HG02870 (cell line): ENCODE measurements at regions not wholly inside any gene's neighbourhood (a gene's known extent, or its start where the extent isn't known, plus 50 kb on each side); places are given as distances from the start of the nearest gene placed in this dataset.

Source experiments
- ATAC-seq: cut with Tn5 transposase; IDR thresholded peaks from one replicate; pipeline ENCODE4 v1.9.1; 2021; ENCODE audit warnings: mild to moderate bottlenecking, moderate library complexity; ENCODE audit not compliant: unreplicated experiment

DNA sequence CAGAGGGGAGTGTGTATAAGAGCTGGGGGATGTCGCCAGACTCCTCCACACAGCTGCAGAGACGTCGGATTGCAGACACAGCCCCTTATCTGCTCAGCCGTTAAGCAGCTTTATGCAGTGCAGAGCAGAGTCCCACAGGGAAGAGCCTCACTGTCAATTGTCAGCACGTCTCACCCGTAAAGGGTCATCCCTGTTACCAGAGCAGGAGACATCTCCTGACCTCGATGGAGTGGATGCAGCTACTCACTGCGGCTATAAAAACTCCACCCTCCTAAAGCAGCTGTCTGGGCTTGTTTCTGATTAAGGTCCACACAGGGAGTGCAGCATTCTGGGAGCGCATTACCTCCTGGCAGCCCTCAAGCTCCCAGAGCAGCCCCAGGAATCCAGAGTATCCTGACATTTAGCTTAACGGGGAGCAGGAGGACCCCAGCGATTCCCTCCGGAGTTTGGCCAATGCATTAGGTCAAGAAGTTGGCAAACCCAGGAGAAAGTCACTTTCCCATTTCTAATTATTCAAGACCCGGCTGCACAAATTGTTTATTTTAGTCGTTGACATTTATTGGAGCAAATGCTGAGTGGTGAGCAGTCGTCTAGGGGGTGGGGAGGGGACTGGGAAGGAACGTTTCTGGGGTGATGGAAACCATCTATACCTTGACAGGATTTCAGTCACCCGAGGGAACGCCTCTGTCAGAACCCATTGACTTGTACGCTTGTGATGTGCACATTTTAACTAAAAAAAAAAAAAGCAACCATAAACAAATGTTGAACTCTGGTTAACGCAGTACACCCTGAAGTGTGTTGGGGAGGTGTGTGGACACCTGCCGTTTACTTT lies 100.0 kb upstream of the ZNF469 start:
- ATAC-seq: no peak

- ATAC-seq: no peak
Measured at GRCh38 chr16:88283596-88283995, 99.2 kb upstream of the ZNF469 start.

DNA sequence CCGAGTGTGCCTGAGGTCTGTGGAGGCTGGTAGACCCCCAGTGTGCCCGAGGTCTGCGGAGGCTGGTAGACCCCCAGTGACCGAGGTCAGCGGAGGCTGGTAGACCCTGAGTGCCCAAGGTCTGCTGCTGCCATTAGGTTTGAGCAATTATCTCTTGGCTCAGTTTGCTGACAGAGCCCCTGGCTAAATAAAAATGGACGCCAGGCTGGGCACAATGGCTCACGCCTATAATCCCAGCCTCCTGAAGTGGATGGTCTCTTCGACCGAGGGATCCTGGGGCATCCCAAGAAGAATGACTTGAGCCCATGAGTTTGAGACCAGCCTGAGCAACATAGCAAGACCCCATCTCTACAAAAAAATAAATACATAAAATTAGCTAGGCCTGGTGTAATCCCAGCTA lies 98.7 kb upstream of the ZNF469 start:
- ATAC-seq: no peak

GRCh38 chr16:88284626-88285513 lies 97.9 kb upstream of the ZNF469 start:
- ATAC-seq: no peak

GRCh38 chr16:88285514-88285822 lies 97.3 kb upstream of the ZNF469 start:
- no peak for ATAC-seq

- ATAC-seq: no peak
Measured at GRCh38 chr16:88286301-88286923, 96.3 kb upstream of the ZNF469 start.

- no peak for ATAC-seq
Measured at GRCh38 chr16:88287219-88287618, 95.5 kb upstream of the ZNF469 start.

DNA sequence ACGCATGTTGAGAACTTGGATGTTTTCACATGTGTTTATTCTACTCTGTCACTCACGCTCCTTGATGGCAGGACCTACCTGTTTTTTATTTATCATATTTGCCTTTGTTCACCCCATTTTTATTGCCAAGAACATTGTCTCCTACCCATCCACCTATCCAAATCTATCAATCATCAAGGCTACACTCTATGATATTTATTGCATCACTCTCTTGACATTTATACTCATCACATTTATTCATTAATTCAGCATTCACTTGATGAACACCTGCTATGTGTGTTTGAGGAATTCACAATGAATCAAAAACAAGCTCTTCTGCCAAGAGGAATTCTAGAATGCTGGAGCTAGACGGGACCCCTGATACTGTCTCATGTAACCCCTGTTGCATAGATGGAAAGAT lies 94.5 kb upstream of the ZNF469 start:
- no peak for ATAC-seq

DNA sequence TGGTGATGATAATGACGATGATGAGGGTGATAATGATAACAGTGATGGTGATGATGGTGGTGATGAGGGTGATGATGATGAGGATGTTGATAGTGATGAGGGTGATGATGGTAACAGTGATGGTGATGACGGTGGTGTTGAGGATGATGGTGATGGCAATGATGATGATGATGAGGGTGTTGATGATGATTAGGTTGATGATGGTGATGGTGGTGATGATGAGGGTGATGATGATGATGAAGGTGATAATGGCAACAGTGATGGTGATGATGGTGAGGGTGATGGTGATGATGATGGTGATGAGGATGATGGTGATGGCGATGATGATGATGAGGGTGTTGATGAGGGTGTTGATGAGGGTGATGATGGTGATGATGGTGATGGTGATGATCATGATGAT lies 93.8 kb upstream of the ZNF469 start:
- no peak for ATAC-seq

DNA sequence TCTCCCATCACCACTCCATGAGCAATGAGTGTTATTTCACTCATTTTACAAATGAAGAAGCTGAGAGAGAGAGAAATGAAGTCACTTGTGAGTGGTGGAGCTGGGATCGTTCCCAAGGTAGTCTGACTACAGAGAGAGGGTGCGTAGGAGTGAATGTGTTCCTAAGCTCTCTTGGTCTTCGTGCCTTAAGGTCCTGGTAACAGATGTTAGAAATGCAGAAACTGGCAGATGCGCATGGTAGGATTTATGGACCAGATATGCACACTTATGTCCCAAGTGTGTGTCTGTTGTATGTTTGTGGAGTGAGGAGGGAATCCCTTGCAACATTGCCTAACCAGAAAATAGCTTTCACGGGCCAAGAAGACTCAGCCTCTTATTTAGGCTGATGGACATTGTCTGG lies 93.2 kb upstream of the ZNF469 start:
- ATAC-seq: no peak

DNA sequence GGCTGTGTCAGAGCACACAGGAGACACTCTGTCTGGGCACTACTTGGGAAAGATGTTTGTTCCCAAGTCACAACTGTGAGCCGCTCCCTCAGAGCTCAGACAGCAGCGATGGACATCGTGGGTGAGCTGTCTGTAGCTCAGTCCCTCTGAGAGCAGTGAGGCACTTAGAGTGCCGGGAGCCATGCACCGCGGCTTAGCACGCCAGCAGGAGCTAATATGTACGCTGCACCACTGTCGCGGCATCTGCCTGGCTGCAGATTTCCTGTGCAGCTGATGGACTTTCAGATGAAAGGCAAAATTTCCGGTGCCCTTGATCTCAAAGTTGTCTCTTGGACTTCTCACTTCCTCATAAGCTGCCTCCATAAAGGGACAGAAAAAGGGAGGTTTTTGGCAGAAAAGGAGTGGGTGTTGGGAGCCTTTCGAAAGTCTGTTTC lies 92.8 kb upstream of the ZNF469 start:
- ATAC-seq: no peak

DNA sequence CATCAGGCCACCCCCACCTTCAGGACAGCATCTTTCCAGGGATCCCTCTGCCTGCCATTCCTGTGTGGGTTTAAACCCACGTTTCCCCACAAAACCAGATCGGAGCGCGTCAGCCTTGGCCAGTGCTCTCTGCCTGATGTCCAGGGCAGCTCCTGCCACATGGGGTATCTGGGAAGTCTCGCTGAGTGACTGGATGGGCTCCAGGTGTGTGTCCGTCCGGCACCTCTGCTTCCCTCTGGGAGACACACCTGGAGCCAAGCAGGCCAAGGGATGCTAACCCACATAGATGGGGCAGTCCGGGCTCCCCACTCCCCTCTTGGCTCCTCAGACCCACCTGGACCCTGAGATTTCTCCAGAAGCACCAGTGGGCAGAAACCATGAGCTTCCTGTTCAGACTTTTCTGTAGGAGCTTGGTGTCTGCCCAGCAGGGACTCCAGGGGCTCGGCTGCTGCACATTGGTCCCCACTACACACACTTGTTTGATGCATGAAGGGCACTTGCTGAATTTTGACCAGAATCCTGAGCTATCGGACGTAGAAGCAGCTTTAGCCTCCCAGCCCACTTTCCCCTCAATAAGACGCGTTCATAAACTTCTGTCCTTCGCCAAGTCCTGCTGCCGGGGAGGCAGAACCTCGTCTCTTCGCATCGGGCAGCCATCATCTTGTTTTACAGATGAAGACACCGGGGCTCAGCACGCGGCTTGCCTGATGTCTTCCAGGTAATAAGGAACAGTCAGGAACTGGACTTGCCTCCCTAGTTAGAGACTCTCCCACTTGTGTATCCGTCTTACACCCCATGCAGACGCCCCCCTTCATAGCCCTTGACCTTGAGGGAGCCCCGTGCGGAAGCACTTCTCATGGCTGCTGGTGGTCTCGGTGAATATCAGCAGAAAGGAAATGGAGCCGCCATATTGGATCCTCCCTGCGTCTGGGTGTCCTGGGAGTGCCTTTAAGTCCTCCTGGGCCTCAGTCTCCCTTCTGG lies 91.6 kb upstream of the ZNF469 start:
- no peak for ATAC-seq

GRCh38 chr16:88292007-88292970 lies 90.5 kb upstream of the ZNF469 start:
- no peak for ATAC-seq

GRCh38 chr16:88293097-88293496 lies 89.7 kb upstream of the ZNF469 start:
- no peak for ATAC-seq

DNA sequence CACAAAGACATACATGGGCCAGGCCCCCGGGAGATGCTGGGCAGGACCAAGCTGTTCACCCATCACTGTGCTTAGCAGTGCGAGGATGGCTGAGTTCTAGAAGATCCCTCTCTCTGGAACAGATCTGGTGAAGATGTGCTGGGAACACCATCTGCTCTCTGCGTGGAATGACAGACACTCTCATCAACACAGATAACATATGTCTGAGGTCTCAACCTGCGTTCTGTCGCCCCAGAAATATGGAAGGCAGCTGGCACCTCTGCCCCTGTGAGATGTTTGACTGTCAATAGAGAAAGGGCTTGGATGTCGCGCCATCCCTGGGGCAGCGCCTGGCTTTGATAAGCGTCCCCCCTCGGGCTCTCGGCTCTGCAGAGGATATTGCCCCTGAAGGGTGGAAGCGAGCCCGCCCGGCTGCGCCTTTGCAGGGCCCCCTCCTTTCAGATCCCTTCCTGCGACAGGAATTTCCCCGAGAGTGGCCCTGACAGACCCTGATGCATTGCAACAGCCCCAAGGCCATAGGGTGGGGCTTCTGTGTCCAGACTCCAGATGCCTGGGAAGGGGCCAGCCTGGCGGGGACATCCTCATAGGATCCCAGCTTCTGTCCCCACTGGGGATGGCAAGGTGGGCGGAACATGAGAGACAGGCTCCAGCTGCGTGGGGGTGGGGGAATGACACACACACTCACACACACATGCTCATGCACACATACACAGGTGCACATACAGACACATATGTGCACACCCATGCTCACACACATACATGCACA lies 86.9 kb upstream of the ZNF469 start:
- ATAC-seq: no peak

DNA sequence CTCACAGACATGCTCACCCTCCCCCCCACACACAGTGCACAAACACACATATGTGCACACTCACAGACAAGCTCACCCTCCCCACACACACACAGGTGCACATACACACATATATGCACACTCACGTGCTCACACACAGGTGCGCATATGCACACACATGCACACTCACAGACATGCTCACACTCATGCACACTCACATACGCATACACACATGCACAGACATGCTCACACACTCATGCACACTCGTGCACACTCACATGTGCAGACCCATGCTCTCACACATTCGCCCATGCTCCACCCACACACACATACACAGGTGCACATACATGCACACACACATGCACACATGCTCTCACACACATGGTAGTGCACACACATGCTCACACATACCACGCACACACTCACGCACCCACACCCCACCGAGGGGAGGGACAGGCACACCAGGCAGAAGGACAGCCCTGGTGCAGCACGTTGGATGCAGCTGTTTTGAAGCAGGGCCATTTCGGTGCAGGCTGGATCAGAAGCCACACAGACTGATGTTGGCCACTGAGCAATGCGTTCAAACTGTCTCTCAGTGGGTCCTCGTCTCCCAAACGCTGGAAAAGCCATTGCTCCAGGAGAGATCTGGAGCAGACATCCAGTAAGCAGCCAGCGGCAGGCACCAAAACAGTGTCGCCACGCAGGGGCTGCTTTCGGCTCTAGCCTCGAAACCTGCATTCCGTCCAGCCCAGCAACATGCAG lies 86.2 kb upstream of the ZNF469 start:
- no peak for ATAC-seq

- no peak for ATAC-seq
Measured at GRCh38 chr16:88297178-88297720, 85.5 kb upstream of the ZNF469 start.
